GM10266 (cell line): ENCODE measurements at regions not wholly inside any gene's neighbourhood (a gene's known extent, or its start where the extent isn't known, plus 50 kb on each side); places are given as distances from the start of the nearest gene placed in this dataset.
"Not testable (repeated sequence)": the region's sequence is repeated elsewhere in the genome, so short reads cannot be mapped to it uniquely, and the experiment has no call there.

ENCODE experiments used
- DNase-seq: peaks from one replicate; pipeline ENCODE4 v3.0.0; 2012; ENCODE audit errors: extremely low spot score
- CTCF ChIP-seq: IDR thresholded peaks from 2 replicates; pipeline ENCODE4 v1.5.1; 2012; ENCODE audit warnings: mild to moderate bottlenecking, low read depth; ENCODE audit not compliant: control insufficient read depth, insufficient read depth; ENCODE audit errors: missing control alignments

- DNase-seq: no peak
- TF ChIP-seq CTCF: no peak
Observed at GRCh38 chr19:27824108-27824507, 1388.8 kb downstream of the UQCRFS1 start.

- TF ChIP-seq CTCF: no peak
- DNase-seq: no peak
Observed at GRCh38 chr19:27822336-27822735, 1390.6 kb downstream of the UQCRFS1 start.

- TF ChIP-seq CTCF: no peak
- DNase-seq: no peak
Observed at GRCh38 chr19:27821418-27822018, 1391.4 kb downstream of the UQCRFS1 start.

GRCh38 chr19:27815985-27816384, 1397.0 kb downstream of the UQCRFS1 start:
- DNase-seq: no peak
- TF ChIP-seq CTCF: no peak

- not testable (repeated sequence) for DNase-seq
Observed at GRCh38 chr19:27814834-27815233, 1398.1 kb downstream of the UQCRFS1 start.

GRCh38 chr19:27814274-27814673, 1398.7 kb downstream of the UQCRFS1 start:
- DNase-seq: not testable (repeated sequence)

- TF ChIP-seq CTCF: no peak
Observed at GRCh38 chr19:27806471-27807070, 1406.4 kb downstream of the UQCRFS1 start.

GRCh38 chr19:27805848-27806247, 1407.1 kb downstream of the UQCRFS1 start:
- no peak for DNase-seq
- no peak for TF ChIP-seq CTCF

More at GRCh38 chr19:27806471-27807070, 1406.4 kb downstream of the UQCRFS1 start:
- DNase-seq: no peak

- not testable (repeated sequence) for DNase-seq
Observed at GRCh38 chr19:27802293-27802692, 1410.7 kb downstream of the UQCRFS1 start.
